Vagina (tissue), 2 donors: ENCODE measurements at regions not wholly inside any gene's neighbourhood (a gene's known extent, or its start where the extent isn't known, plus 50 kb on each side); places are given as distances from the start of the nearest gene placed in this dataset.

Source experiments
- DNase-seq, 2 donors: peaks; one replicate each; pipeline ENCODE4 v3.0.0-alpha.2; 2017; ENCODE audit errors: extremely low spot score in 2 of 2
- H3K27ac ChIP-seq: fragments of 200-600 bp; sonication (generic); one replicate; pipeline ENCODE4 v1.5.1; 2019
- H3K27me3 ChIP-seq: fragments of 200-600 bp; sonication (generic); one replicate; pipeline ENCODE4 v1.5.1; 2019
- H3K36me3 ChIP-seq, 2 donors: fragments of 200-600 bp; sonication (generic); one replicate each; pipeline ENCODE4 v1.5.1; 2017 to 2019
- H3K4me1 ChIP-seq: fragments of 200-600 bp; sonication (generic); one replicate; pipeline ENCODE4 v1.5.1; 2019
- H3K4me3 ChIP-seq, 2 donors: fragments of 200-600 bp; sonication (generic); 1 replicate in 1 of 2; 2 replicates in 1 of 2; pipeline ENCODE4 v1.5.1; 2016 to 2019
- H3K9me3 ChIP-seq: fragments of 200-600 bp; sonication (generic); one replicate; pipeline ENCODE4 v1.5.1; 2019
- POLR2A ChIP-seq, 2 donors: fragments of 450-650 bp; IDR thresholded peaks; one replicate each; pipeline ENCODE4 v1.6.1; 2017; ENCODE audit warnings: antibody characterized with exemption in 2 of 2, mild to moderate bottlenecking in 2 of 2, moderate library complexity in 2 of 2
- POLR2AphosphoS5 ChIP-seq, 2 donors: sonication (generic); formaldehyde crosslinking; IDR thresholded peaks; one replicate each; pipeline ENCODE4 v1.9.0; 2017; ENCODE audit warnings: antibody characterized with exemption in 2 of 2, mild to moderate bottlenecking in 2 of 2, low read depth in 1 of 2; ENCODE audit not compliant: insufficient read depth in 1 of 2
- intact Hi-C: fragments of 100-400 bp; cut with DNase I; formaldehyde crosslinking; loops from one replicate; pipeline ENCODE4 v1.15.1; 2023
- TF ChIP-seq, protein P1 (sequence below), 3 experiments: fragments of 450-650 bp in 2 of 3; fragments of 200-600 bp in 1 of 3; sonication (generic) in 1 of 3; IDR thresholded peaks; one replicate each; pipeline ENCODE4 v1.5.1; 2017 to 2019; ENCODE audit warnings: antibody characterized with exemption in 3 of 3, mild to moderate bottlenecking in 2 of 3, moderate library complexity in 2 of 3

DNA sequence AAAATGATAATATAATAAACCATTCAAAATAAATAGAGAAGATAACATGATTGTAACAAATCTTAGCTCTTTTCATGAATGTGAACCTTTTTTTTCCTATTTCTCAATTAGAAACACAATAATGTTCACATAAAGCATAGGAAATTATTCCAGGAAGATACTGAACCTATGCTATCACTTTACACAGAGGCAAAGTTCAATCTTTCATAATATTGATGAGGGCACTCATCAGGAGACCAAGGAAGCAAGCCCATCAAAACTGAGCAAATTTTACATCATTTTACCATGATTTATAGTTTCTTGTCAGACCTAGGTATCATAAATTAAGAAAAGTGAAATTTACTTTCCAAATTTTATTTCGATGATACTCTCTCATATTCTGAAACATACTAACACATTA lies 938.5 kb downstream of the TBC1D32 start:
- no peak for DNase-seq
- no peak overlapping the region for H3K4me3 ChIP-seq
- no peaks in the 10 kb centered on the region for H3K27me3 ChIP-seq
- H3K36me3 ChIP-seq, result no peaks in the 10 kb centered on the region
- intact Hi-C loops, result no loop called here
- no peaks in the 10 kb centered on the region for H3K9me3 ChIP-seq
- TF ChIP-seq, protein P1, sequence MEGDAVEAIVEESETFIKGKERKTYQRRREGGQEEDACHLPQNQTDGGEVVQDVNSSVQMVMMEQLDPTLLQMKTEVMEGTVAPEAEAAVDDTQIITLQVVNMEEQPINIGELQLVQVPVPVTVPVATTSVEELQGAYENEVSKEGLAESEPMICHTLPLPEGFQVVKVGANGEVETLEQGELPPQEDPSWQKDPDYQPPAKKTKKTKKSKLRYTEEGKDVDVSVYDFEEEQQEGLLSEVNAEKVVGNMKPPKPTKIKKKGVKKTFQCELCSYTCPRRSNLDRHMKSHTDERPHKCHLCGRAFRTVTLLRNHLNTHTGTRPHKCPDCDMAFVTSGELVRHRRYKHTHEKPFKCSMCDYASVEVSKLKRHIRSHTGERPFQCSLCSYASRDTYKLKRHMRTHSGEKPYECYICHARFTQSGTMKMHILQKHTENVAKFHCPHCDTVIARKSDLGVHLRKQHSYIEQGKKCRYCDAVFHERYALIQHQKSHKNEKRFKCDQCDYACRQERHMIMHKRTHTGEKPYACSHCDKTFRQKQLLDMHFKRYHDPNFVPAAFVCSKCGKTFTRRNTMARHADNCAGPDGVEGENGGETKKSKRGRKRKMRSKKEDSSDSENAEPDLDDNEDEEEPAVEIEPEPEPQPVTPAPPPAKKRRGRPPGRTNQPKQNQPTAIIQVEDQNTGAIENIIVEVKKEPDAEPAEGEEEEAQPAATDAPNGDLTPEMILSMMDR (IDR thresholded peaks at IDR 0.05), result no peak
- TF ChIP-seq POLR2A (IDR thresholded peaks at IDR 0.05) (no peak), POLR2AphosphoS5 (IDR thresholded peaks at IDR 0.05; ENCODE audit: insufficient read depth in 1 of 2, low read depth in 1 of 2) (no peak)
- H3K27ac ChIP-seq, result no peak overlapping the region
- no peaks in the 10 kb centered on the region for H3K4me1 ChIP-seq

DNA sequence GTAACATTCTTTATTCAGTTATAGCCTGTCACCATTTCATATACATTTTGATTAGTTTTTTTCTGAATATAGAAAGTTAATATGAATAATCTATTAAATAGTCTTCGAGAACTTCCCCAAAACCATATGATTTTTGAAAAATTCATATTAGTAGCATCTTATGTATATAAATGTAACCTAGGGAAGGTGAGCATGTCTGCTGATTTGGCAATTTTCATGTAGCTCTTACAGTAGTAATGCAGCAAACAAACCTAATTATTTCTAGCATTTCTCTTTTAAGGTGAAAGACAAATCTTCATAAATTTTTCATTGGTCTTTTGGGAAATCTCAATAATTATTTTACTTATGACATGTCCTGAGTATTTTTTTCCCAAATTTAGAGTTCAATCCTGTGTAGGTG lies 939.0 kb downstream of the TBC1D32 start:
- intact Hi-C loops, result no loop called here
- H3K9me3 ChIP-seq, result no peaks in the 10 kb centered on the region
- DNase-seq, result no peak
- no peak overlapping the region for H3K27ac ChIP-seq
- H3K4me1 ChIP-seq, result no peaks in the 10 kb centered on the region
- TF ChIP-seq POLR2A (IDR thresholded peaks at IDR 0.05), result no peak
- TF ChIP-seq POLR2AphosphoS5 (IDR thresholded peaks at IDR 0.05; ENCODE audit: insufficient read depth in 1 of 2, low read depth in 1 of 2), result no peak
- TF ChIP-seq, protein P1 (IDR thresholded peaks at IDR 0.05), result no peak
- H3K27me3 ChIP-seq, result no peaks in the 10 kb centered on the region
- no peak overlapping the region for H3K4me3 ChIP-seq
- H3K36me3 ChIP-seq, result no peaks in the 10 kb centered on the region

DNA sequence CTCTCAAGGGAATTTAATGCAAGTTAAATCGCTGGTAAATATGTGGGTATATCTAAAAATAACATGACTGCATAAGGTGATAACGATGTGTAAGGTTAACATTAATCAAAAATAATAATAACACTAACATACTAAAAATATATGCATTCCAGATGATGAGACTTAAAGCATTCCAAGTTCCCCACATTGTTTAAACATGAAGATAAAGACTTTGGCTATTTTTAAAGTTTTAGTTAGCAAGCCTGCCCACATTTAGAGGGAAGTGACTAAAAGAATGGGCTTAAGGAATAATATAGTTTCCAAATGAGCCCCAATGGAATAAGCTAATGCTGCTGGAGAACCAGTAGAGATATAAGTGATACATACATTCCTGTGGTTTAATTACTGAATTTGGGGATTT lies 941.3 kb downstream of the TBC1D32 start:
- no peaks in the 10 kb centered on the region for H3K9me3 ChIP-seq
- no peak for TF ChIP-seq POLR2AphosphoS5 (IDR thresholded peaks at IDR 0.05; ENCODE audit: insufficient read depth in 1 of 2, low read depth in 1 of 2)
- TF ChIP-seq, protein P1 (IDR thresholded peaks at IDR 0.05), result no peak
- TF ChIP-seq POLR2A (IDR thresholded peaks at IDR 0.05), result no peak
- no peak for DNase-seq
- no peaks in the 10 kb centered on the region for H3K27me3 ChIP-seq
- no peak overlapping the region for H3K4me3 ChIP-seq
- no peaks in the 10 kb centered on the region for H3K4me1 ChIP-seq
- H3K27ac ChIP-seq, result no peak overlapping the region
- no peaks in the 10 kb centered on the region for H3K36me3 ChIP-seq
- intact Hi-C loops, result no loop called here

DNA sequence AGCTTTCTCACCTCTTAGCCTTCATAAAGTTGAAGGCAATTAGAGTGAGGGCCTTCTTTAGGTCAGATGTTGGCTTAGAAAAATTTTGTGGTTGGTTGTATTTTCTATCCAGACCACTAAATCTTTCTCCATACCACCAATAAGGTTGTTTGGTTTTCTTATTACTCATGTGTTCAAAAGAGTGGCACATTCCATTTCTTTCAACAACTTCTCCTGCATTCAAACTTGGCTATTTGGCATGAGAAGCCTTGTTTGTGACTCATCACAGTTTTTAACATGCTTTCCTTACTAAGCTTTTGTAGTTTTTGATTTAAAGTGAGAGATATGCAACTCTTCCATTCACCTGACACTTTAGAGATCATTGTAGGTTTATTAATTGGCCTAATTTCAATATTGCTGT lies 949.6 kb downstream of the TBC1D32 start:
- Histone ChIP-seq H3K4me3 (no peak overlapping the region), H3K27ac (no peak overlapping the region), H3K27me3 (no peaks in the 10 kb centered on the region), H3K36me3 (no peaks in the 10 kb centered on the region), H3K4me1 (no peaks in the 10 kb centered on the region), H3K9me3 (no peaks in the 10 kb centered on the region)
- intact Hi-C loops, result no loop called here
- no peak for TF ChIP-seq POLR2A (IDR thresholded peaks at IDR 0.05)
- TF ChIP-seq POLR2AphosphoS5 (IDR thresholded peaks at IDR 0.05; ENCODE audit: insufficient read depth in 1 of 2, low read depth in 1 of 2), result no peak
- TF ChIP-seq, protein P1 (IDR thresholded peaks at IDR 0.05), result no peak
- DNase-seq, result no peak

DNA sequence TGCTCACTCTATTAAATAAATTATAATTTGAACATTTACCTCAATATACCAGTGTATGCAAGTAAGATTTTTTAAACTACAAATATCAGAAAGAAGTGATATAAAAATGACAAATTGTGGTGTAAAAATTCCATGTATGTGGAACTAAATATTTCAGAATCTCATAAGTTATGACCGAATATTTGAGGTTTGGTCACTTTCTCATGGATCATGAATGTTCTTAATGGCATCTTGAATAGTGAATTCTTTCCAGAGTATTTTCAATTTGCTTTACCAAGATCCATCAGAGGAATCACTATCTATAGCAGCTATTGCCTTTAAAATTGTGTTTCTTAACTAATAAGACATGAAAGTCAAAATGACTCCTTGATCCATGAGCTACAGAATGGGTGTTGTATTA lies 950.6 kb downstream of the TBC1D32 start:
- H3K27ac ChIP-seq, result no peak overlapping the region
- TF ChIP-seq, protein P1 (IDR thresholded peaks at IDR 0.05), result no peak
- TF ChIP-seq POLR2AphosphoS5 (IDR thresholded peaks at IDR 0.05; ENCODE audit: insufficient read depth in 1 of 2, low read depth in 1 of 2) (no peak), POLR2A (IDR thresholded peaks at IDR 0.05) (no peak)
- H3K4me3 ChIP-seq, result no peak overlapping the region
- no peak for DNase-seq
- intact Hi-C loops, result no loop called here
- H3K36me3 ChIP-seq, result no peaks in the 10 kb centered on the region
- H3K27me3 ChIP-seq, result no peaks in the 10 kb centered on the region
- no peaks in the 10 kb centered on the region for H3K9me3 ChIP-seq
- H3K4me1 ChIP-seq, result no peaks in the 10 kb centered on the region
